ENCODE measurements at regions not wholly inside any gene's neighbourhood (a gene's known extent, or its start where the extent isn't known, plus 50 kb on each side); places are given as distances from the start of the nearest gene placed in this dataset.

DNA sequence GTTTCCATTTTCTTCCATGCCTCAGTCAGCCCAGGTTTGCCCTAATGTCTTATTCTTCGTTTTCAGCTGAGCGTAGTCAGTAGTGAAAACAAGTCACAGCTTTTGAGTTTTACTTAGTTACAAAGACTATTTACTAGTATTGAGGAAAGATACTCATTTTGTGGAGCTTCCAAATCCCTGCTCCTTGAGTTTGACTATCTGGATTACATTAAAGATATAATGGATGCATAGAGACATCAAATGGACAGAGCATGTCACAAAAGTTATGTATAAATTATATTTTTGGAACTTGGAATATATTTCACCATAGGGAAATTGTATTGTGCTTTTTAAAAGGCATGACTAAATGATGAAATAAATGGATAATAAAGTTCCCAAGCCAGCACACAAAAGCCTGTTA, 54.6 kb upstream of the AKAP13 start:
- intact Hi-C loops (cut with micrococcal nuclease) = no loop called here
- H3K4me2 ChIP-seq (ENCODE audit: low read length) = no peak overlapping the region
- CTCF ChIA-PET = interaction anchor here (0.5 kb wide), 1 partner anchor 370 kb away, joined by 4 read pairs; no protein-coding TSS in a partner anchor
- no peaks in the 10 kb centered on the region for H3K9me2 ChIP-seq (replicated peaks; ENCODE audit: low read length)
- no peaks in the 10 kb centered on the region for H3K9me3 ChIP-seq (ENCODE audit: low read length)
- TF ChIP-seq EZH2 (IDR thresholded peaks at IDR 0.05; ENCODE audit: low read length, unreplicated experiment) (no peak), EZH2phosphoT487 (IDR thresholded peaks at IDR 0.05; ENCODE audit: borderline replicate concordance, low read length) (no peak)
- TF ChIP-seq, protein P1, sequence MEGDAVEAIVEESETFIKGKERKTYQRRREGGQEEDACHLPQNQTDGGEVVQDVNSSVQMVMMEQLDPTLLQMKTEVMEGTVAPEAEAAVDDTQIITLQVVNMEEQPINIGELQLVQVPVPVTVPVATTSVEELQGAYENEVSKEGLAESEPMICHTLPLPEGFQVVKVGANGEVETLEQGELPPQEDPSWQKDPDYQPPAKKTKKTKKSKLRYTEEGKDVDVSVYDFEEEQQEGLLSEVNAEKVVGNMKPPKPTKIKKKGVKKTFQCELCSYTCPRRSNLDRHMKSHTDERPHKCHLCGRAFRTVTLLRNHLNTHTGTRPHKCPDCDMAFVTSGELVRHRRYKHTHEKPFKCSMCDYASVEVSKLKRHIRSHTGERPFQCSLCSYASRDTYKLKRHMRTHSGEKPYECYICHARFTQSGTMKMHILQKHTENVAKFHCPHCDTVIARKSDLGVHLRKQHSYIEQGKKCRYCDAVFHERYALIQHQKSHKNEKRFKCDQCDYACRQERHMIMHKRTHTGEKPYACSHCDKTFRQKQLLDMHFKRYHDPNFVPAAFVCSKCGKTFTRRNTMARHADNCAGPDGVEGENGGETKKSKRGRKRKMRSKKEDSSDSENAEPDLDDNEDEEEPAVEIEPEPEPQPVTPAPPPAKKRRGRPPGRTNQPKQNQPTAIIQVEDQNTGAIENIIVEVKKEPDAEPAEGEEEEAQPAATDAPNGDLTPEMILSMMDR (conservative IDR thresholded peaks at IDR 0.05; ENCODE audit: low read depth, low read length) = no peak
- H3K4me1 ChIP-seq (ENCODE audit: insufficient read depth, low read length) = peaks cover 6% of the 10 kb centered on the region
- no TSS peak for BruUV-seq (replicated peaks)
- POLR2A ChIA-PET (ENCODE audit: unreplicated experiment) = no interaction called here
- H4K20me1 ChIP-seq (ENCODE audit: low read length) = no peaks in the 10 kb centered on the region
- H3K36me3 ChIP-seq (ENCODE audit: low read depth, low read length) = no peaks in the 10 kb centered on the region
- no peaks in the 10 kb centered on the region for H3K79me2 ChIP-seq (ENCODE audit: low read length)
- no peak overlapping the region for H3K9ac ChIP-seq (ENCODE audit: low read length)
- H2AFZ ChIP-seq (ENCODE audit: low read length) = no peak overlapping the region
- no peaks in the 10 kb centered on the region for H3K27me3 ChIP-seq (ENCODE audit: low read length)
- H3F3A ChIP-seq (ENCODE audit: low read length, unreplicated experiment) = no peaks in the 10 kb centered on the region
- H3K4me3 ChIP-seq (ENCODE audit: low read length) = no peak overlapping the region
- H3K27ac ChIP-seq (ENCODE audit: low read length) = no peak overlapping the region
- no peak for DNase-seq
- ATAC-seq = no peak

DNA sequence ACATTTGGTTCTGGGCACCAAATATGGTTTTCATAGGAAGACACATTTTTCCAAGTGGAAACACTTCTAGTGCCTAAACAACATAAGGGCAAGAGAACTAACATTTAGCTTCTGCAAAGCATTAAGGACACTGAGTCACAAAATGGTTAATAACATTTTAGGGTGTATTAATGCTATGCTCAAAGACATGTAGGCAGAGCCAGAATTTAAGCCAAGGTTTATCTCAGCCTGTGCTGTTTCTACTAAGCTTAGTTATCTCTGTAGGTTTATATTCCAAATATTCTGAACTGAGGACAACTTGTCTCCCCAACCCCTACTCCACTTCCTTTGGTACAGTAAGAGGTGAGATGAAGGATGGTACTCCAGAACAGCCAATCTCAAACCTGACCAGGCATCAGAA, 54.1 kb upstream of the AKAP13 start:
- no peaks in the 10 kb centered on the region for H3K27me3 ChIP-seq (ENCODE audit: low read length)
- H3K9me3 ChIP-seq (ENCODE audit: low read length) = no peaks in the 10 kb centered on the region
- no peak overlapping the region for H3K4me2 ChIP-seq (ENCODE audit: low read length)
- no peak overlapping the region for H3K27ac ChIP-seq (ENCODE audit: low read length)
- no peak overlapping the region for H3K4me3 ChIP-seq (ENCODE audit: low read length)
- ChIA-PET CTCF (no interaction called here), POLR2A (ENCODE audit: unreplicated experiment) (no interaction called here)
- no peak overlapping the region for H2AFZ ChIP-seq (ENCODE audit: low read length)
- no peaks in the 10 kb centered on the region for H4K20me1 ChIP-seq (ENCODE audit: low read length)
- no peak overlapping the region for H3K9ac ChIP-seq (ENCODE audit: low read length)
- H3K36me3 ChIP-seq (ENCODE audit: low read depth, low read length) = no peaks in the 10 kb centered on the region
- TF ChIP-seq, protein P1 (conservative IDR thresholded peaks at IDR 0.05; ENCODE audit: low read depth, low read length) = no peak
- TF ChIP-seq EZH2 (IDR thresholded peaks at IDR 0.05; ENCODE audit: low read length, unreplicated experiment) (no peak), EZH2phosphoT487 (IDR thresholded peaks at IDR 0.05; ENCODE audit: borderline replicate concordance, low read length) (no peak)
- no TSS peak for BruUV-seq (replicated peaks)
- H3K4me1 ChIP-seq (ENCODE audit: insufficient read depth, low read length) = peaks cover 10% of the 10 kb centered on the region
- ATAC-seq (no peak), DNase-seq (no peak)
- H3F3A ChIP-seq (ENCODE audit: low read length, unreplicated experiment) = no peaks in the 10 kb centered on the region
- intact Hi-C loops (cut with micrococcal nuclease) = no loop called here
- no peaks in the 10 kb centered on the region for H3K9me2 ChIP-seq (replicated peaks; ENCODE audit: low read length)
- H3K79me2 ChIP-seq (ENCODE audit: low read length) = no peaks in the 10 kb centered on the region

DNA sequence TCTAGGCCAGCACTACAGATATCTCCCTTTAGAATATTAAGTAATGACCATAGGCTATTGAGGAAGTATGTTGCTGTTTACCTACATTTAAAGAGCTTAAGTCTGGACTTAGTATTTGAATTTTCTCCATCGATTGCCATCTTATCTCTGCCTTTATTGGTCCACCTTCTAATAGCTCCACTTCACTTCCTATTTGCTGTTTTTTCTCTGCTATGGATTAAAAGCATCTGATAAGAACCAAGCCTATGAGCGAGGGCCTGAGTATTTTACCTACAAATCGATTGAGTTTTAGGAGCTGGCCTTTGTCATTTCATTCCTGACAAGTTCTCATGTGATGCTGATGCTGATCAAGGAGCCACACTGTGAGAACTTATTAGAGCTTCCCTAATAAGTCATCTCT, 52.6 kb upstream of the AKAP13 start:
- Histone ChIP-seq H3K9me3 (ENCODE audit: low read length) (no peaks in the 10 kb centered on the region), H3K36me3 (ENCODE audit: low read depth, low read length) (no peaks in the 10 kb centered on the region), H3K4me3 (ENCODE audit: low read length) (no peak overlapping the region), H3K9me2 (replicated peaks; ENCODE audit: low read length) (no peaks in the 10 kb centered on the region), H3K9ac (ENCODE audit: low read length) (no peak overlapping the region), H4K20me1 (ENCODE audit: low read length) (no peaks in the 10 kb centered on the region), H3F3A (ENCODE audit: low read length, unreplicated experiment) (no peaks in the 10 kb centered on the region), H2AFZ (ENCODE audit: low read length) (no peak overlapping the region), H3K4me1 (ENCODE audit: insufficient read depth, low read length) (peaks cover 22% of the 10 kb centered on the region), H3K4me2 (ENCODE audit: low read length) (no peak overlapping the region), H3K27me3 (ENCODE audit: low read length) (no peaks in the 10 kb centered on the region), H3K27ac (ENCODE audit: low read length) (no peak overlapping the region), H3K79me2 (ENCODE audit: low read length) (no peaks in the 10 kb centered on the region)
- ChIA-PET POLR2A (ENCODE audit: unreplicated experiment) (no interaction called here), CTCF (interaction anchor here (0.6 kb wide), 1 partner anchor 124 kb away, joined by 4 read pairs; no protein-coding TSS in a partner anchor)
- no TSS peak for BruUV-seq (replicated peaks)
- TF ChIP-seq EZH2 (IDR thresholded peaks at IDR 0.05; ENCODE audit: low read length, unreplicated experiment) (no peak), EZH2phosphoT487 (IDR thresholded peaks at IDR 0.05; ENCODE audit: borderline replicate concordance, low read length) (no peak)
- TF ChIP-seq, protein P1 (conservative IDR thresholded peaks at IDR 0.05; ENCODE audit: low read depth, low read length) = no peak
- ATAC-seq = no peak
- no peak for DNase-seq
- intact Hi-C loops (cut with micrococcal nuclease) = no loop called here

Data from PC-3 (cell line).